HepG2 (cell line): ENCODE measurements at regions not wholly inside any gene's neighbourhood (a gene's known extent, or its start where the extent isn't known, plus 50 kb on each side); places are given as distances from the start of the nearest gene placed in this dataset.

ENCODE experiments used
- ATAC-seq: fragments of 200-7000 bp; cut with Tn5 transposase; 3 replicates; pipeline ENCODE4 v1.9.1; 2020; ENCODE audit warnings: mild to moderate bottlenecking, moderate library complexity
- BruUV-seq: library from RNA; stranded (reverse); fragments of 400-500 nt; replicated peaks from 2 replicates; lab custom pipeline; 2021; lab: Mats Ljungman, UMichigan
- CTCF ChIA-PET: fragments of 300-600 bp; formaldehyde crosslinking; extraction: SDS; loops from one replicate; lab custom pipeline; 2021; ENCODE audit warnings: low total read pairs, inconsistent platforms, low intra/inter-chr PET ratio; lab: Yijun Ruan, JAX
- POLR2A ChIA-PET: fragments of 350-600 bp; sonication (Branson Sonifier 250); formaldehyde crosslinking; loops from one replicate; lab custom pipeline; 2020; ENCODE audit warnings: antibody characterized with exemption, inconsistent platforms; lab: Yijun Ruan, JAX
- DNase-seq: peaks from one replicate; pipeline ENCODE4 v3.0.0-alpha.2; 2015; ENCODE audit warnings: low spot score
- FAIRE-seq: peaks from 3 replicates; lab custom pipeline; 2011; peaks lifted over from hg19 to GRCh38; lab: Jason Lieb, UNC
- H2AFZ ChIP-seq: one replicate; pipeline ENCODE4 v1.6.1; 2011; ENCODE audit warnings: low read length, inconsistent platforms
- H3K27ac ChIP-seq: fragments of 300-600 bp; 3 replicates; pipeline ENCODE4 v1.8.0; 2011; ENCODE audit warnings: mixed run types, mild to moderate bottlenecking, mixed read lengths, low read length, inconsistent platforms; ENCODE audit not compliant: insufficient read depth; ENCODE audit errors: extremely low read length
- H3K27me3 ChIP-seq, 2 experiments: fragments of 200-600 bp in 1 of 2; 2 replicates in 1 of 2; 3 replicates in 1 of 2; pipeline versions ENCODE4 v1.6.0 to v1.8.0; 2011; ENCODE audit warnings: low read length in 2 of 2, mild to moderate bottlenecking in 2 of 2, moderate library complexity in 2 of 2, inconsistent platforms in 1 of 2; ENCODE audit not compliant: insufficient read depth in 2 of 2, control insufficient read depth in 1 of 2
- H3K36me3 ChIP-seq, 2 experiments: fragments of 200-600 bp in 1 of 2; replicated peaks in 1 of 2; 2 replicates in 1 of 2; 3 replicates in 1 of 2; pipeline versions ENCODE4 v1.5.1 to v1.8.0; 2011; ENCODE audit warnings: low read length in 2 of 2, inconsistent platforms in 1 of 2; ENCODE audit not compliant: insufficient read depth in 2 of 2, control insufficient read depth in 1 of 2
- H3K4me1 ChIP-seq: 2 replicates; pipeline ENCODE4 v1.5.1; 2012; ENCODE audit warnings: low read length, inconsistent platforms; ENCODE audit not compliant: insufficient read depth
- H3K4me2 ChIP-seq: 2 replicates; pipeline ENCODE4 v1.6.0; 2011; ENCODE audit warnings: low read depth, low read length, inconsistent platforms
- H3K4me3 ChIP-seq, 3 experiments: fragments of 200-600 bp in 1 of 3; sonication (generic), shearing (Covaris generic) in 1 of 3; replicated peaks in 1 of 3; 2 replicates each; pipeline ENCODE4 v1.5.1; 2011 to 2016; ENCODE audit warnings: low read length in 3 of 3, inconsistent platforms in 2 of 3, low read depth in 2 of 3, mild to moderate bottlenecking in 2 of 3, control low read depth in 1 of 3, mixed read lengths in 1 of 3; ENCODE audit not compliant: insufficient read depth in 1 of 3
- H3K79me2 ChIP-seq: one replicate; pipeline ENCODE4 v1.6.1; 2011; ENCODE audit warnings: low read length, inconsistent platforms; ENCODE audit not compliant: insufficient read depth
- H3K9ac ChIP-seq: 2 replicates; pipeline ENCODE4 v1.6.0; 2011; ENCODE audit warnings: mild to moderate bottlenecking, low read depth, low read length, inconsistent platforms; ENCODE audit not compliant: insufficient read depth
- H3K9me3 ChIP-seq: 2 replicates; pipeline ENCODE4 v1.5.1; 2012; ENCODE audit warnings: mild to moderate bottlenecking, low read length
- H4K20me1 ChIP-seq: 2 replicates; pipeline ENCODE4 v1.6.0; 2011; ENCODE audit warnings: inconsistent platforms, mild to moderate bottlenecking, low read length, moderate library complexity; ENCODE audit not compliant: insufficient read depth
- DMTF1 ChIP-seq: sonication (generic); formaldehyde crosslinking; IDR thresholded peaks from 2 replicates; pipeline ENCODE4 v1.4.0; 2020; ENCODE audit warnings: mild to moderate bottlenecking, missing genetic modification reagents
- KAT2B ChIP-seq: fragments of 150-350 bp; IDR thresholded peaks from 2 replicates; pipeline ENCODE4 v1.6.1; 2014; ENCODE audit warnings: low read depth, low read length, borderline replicate concordance
- KMT2A ChIP-seq: sonication (generic); formaldehyde crosslinking; IDR thresholded peaks from 2 replicates; pipeline ENCODE4 v1.4.0; 2020; ENCODE audit warnings: missing genetic modification reagents
- MAZ ChIP-seq, 2 experiments: sonication (generic) in 1 of 2; formaldehyde crosslinking in 1 of 2; IDR thresholded peaks; 2 replicates each; pipeline versions ENCODE4 v1.5.0 to v1.6.1; 2012 to 2020; ENCODE audit warnings: low read depth in 2 of 2, mild to moderate bottlenecking in 2 of 2, borderline replicate concordance in 1 of 2, improper control_type of control experiment in 1 of 2, low read length in 1 of 2, missing genetic modification reagents in 1 of 2, moderate library complexity in 1 of 2
- NFYB ChIP-seq: sonication (generic); formaldehyde crosslinking; IDR thresholded peaks from 2 replicates; pipeline ENCODE4 v1.4.0; 2020; ENCODE audit warnings: missing genetic modification reagents
- SETDB1 ChIP-seq: sonication (generic); formaldehyde crosslinking; IDR thresholded peaks from 2 replicates; pipeline ENCODE4 v1.5.1; 2020; ENCODE audit warnings: missing genetic modification reagents, mild to moderate bottlenecking, borderline replicate concordance
- SIN3A ChIP-seq: IDR thresholded peaks from 2 replicates; pipeline ENCODE4 v1.6.1; 2011; ENCODE audit warnings: low read depth, mild to moderate bottlenecking, control low read depth, low read length, borderline replicate concordance
- SP2 ChIP-seq: sonication (generic); formaldehyde crosslinking; IDR thresholded peaks from 2 replicates; pipeline ENCODE4 v1.5.1; 2020; ENCODE audit warnings: mild to moderate bottlenecking, missing genetic modification reagents
- SUZ12 ChIP-seq: fragments of 150-350 bp; IDR thresholded peaks from 2 replicates; pipeline ENCODE4 v1.6.1; 2014; ENCODE audit warnings: low read depth, low read length
- TBL1XR1 ChIP-seq: fragments of 150-350 bp; IDR thresholded peaks from 2 replicates; pipeline ENCODE4 v1.6.1; 2014; ENCODE audit warnings: borderline replicate concordance, low read length; ENCODE audit not compliant: partially characterized antibody
- TEAD2 ChIP-seq: sonication (generic); formaldehyde crosslinking; IDR thresholded peaks from 2 replicates; pipeline ENCODE4 v1.9.0; 2021; ENCODE audit warnings: missing genetic modification reagents
- ZNF276 ChIP-seq: sonication (generic); formaldehyde crosslinking; IDR thresholded peaks from 2 replicates; pipeline ENCODE4 v1.4.0; 2020; ENCODE audit warnings: mild to moderate bottlenecking, low read depth, missing genetic modification reagents
- ZNF639 ChIP-seq: conservative IDR thresholded peaks from 2 replicates; pipeline ENCODE4 v1.6.1; 2018; ENCODE audit warnings: missing genetic modification reagents
- WGBS: methylation state at CpG from one replicate; pipeline ENCODE4 v1.1.6; 2017; ENCODE audit warnings: low lambda C conversion rate; 5-methylcytosine and 5-hydroxymethylcytosine counted together
- in situ Hi-C: cut with HindIII; loops from 2 replicates; pipeline ENCODE4 v1.10.0; 2017; ENCODE audit warnings: low pct_unique_long_range_greater_than_20kb; ENCODE audit not compliant: extremely low pct_ligation_motif_present
- intact Hi-C: fragments of 100-400 bp; cut with micrococcal nuclease; formaldehyde crosslinking; loops from one replicate; pipeline ENCODE4 v1.10.0; 2022; ENCODE audit not compliant: unreplicated experiment

- H3K79me2 ChIP-seq: no peaks in the 10 kb centered on the region
- no peak overlapping the region for H2AFZ ChIP-seq
- H3K27me3 ChIP-seq: no peaks in the 10 kb centered on the region
- WGBS: 6% methylated on average over 3 of the region's 3 CpGs
- no peaks in the 10 kb centered on the region for H3K9me3 ChIP-seq
- in situ Hi-C loops: no loop called here
- intact Hi-C loops: no loop called here
- CTCF ChIA-PET: no interaction called here
- BruUV-seq: no TSS peak
- no peak for TF ChIP-seq DMTF1 (CRISPR knock-in tag)
- TF ChIP-seq KMT2A (CRISPR knock-in tag): no peak
- TF ChIP-seq MAZ (IDR thresholded peaks at IDR 0.05; ENCODE audit: borderline replicate concordance, low read depth, low read length): no peak
- TF ChIP-seq MAZ (CRISPR knock-in tag; IDR thresholded peaks at IDR 0.05; ENCODE audit: low read depth): no peak
- TF ChIP-seq KAT2B: no peak
- TF ChIP-seq SETDB1 (CRISPR knock-in tag): no peak
- no peak for TF ChIP-seq SUZ12
- TF ChIP-seq NFYB: no peak
- TF ChIP-seq SP2 (CRISPR knock-in tag): no peak
- TF ChIP-seq SIN3A: no peak
- no peak for TF ChIP-seq TEAD2 (CRISPR knock-in tag)
- no peak for TF ChIP-seq ZNF276 (CRISPR knock-in tag)
- no peak for TF ChIP-seq TBL1XR1
- TF ChIP-seq ZNF639 (CRISPR knock-in tag): no peak
- FAIRE-seq (no peak), DNase-seq (no peak), ATAC-seq (no peak)
- no peak overlapping the region for H3K4me3 ChIP-seq
- no peak overlapping the region for H3K9ac ChIP-seq
- H3K36me3 ChIP-seq: no peaks in the 10 kb centered on the region
- POLR2A ChIA-PET: no interaction called here
- no peaks in the 10 kb centered on the region for H3K4me1 ChIP-seq
- H3K4me2 ChIP-seq: no peak overlapping the region
- no peaks in the 10 kb centered on the region for H4K20me1 ChIP-seq
- H3K27ac ChIP-seq: no peak overlapping the region
Observed at GRCh38 chr2:183490489-183490888, 366.2 kb downstream of the NUP35 start.
